Spleen (tissue), 7 donors: ENCODE measurements at regions not wholly inside any gene's neighbourhood (a gene's known extent, or its start where the extent isn't known, plus 50 kb on each side); places are given as distances from the start of the nearest gene placed in this dataset.

Source experiments
- CTCF ChIP-seq, 11 experiments: fragments of 200-600 bp in 7 of 11; fragments of 450-650 bp in 4 of 11; sonication (generic) in 4 of 11; IDR thresholded peaks in 8 of 11; conservative IDR thresholded peaks in 3 of 11; 1 replicate in 7 of 11; 2 replicates in 4 of 11; pipeline versions ENCODE4 v1.4.0 to v1.8.0; 2016 to 2021; ENCODE audit warnings: antibody characterized with exemption in 11 of 11, inconsistent platforms in 4 of 11, mild to moderate bottlenecking in 1 of 11
- POLR2A ChIP-seq, 3 donors: fragments of 450-650 bp; IDR thresholded peaks; one replicate each; pipeline ENCODE4 v1.5.1; 2017; ENCODE audit warnings: antibody characterized with exemption in 3 of 3, mild to moderate bottlenecking in 1 of 3
- POLR2AphosphoS5 ChIP-seq, 3 donors: sonication (generic); formaldehyde crosslinking; IDR thresholded peaks; one replicate each; pipeline ENCODE4 v1.5.1; 2017; ENCODE audit warnings: antibody characterized with exemption in 3 of 3
- donor health status: DM: no; HTN: no; CAD: no; lungs with moderate emphysema.
- donor health status: DM: no; HTN: no; CAD: no.
- donor health status: DM: no; HTN: no; CAD: no.

- TF ChIP-seq CTCF (IDR thresholded peaks at IDR 0.05 in 8 of 11, conservative IDR thresholded peaks at IDR 0.05 in 3 of 11) = no peak
- no peak for TF ChIP-seq POLR2A (IDR thresholded peaks at IDR 0.05)
- no peak for TF ChIP-seq POLR2AphosphoS5 (IDR thresholded peaks at IDR 0.05)
These were observed 152.8 kb upstream of the ARSJ start for GRCh38 chr4:114132199-114132598.
